HEK293 (cell line): ENCODE measurements at regions not wholly inside any gene's neighbourhood (a gene's known extent, or its start where the extent isn't known, plus 50 kb on each side); places are given as distances from the start of the nearest gene placed in this dataset.

ENCODE experiments used
- BCL11A ChIP-seq: fragments of 450-650 bp; formaldehyde crosslinking; IDR thresholded peaks from 2 replicates; pipeline ENCODE4 v1.5.1; 2016; ENCODE audit warnings: low read depth, missing biosample characterization, missing genetic modification characterization
- GFI1B ChIP-seq: fragments of 450-650 bp; formaldehyde crosslinking; IDR thresholded peaks from 2 replicates; pipeline ENCODE4 v1.5.1; 2016; ENCODE audit warnings: missing biosample characterization, missing genetic modification characterization
- KLF16 ChIP-seq: fragments of 450-650 bp; formaldehyde crosslinking; IDR thresholded peaks from 2 replicates; pipeline ENCODE4 v1.5.1; 2017; ENCODE audit warnings: missing biosample characterization, missing genetic modification characterization
- ZNF138 ChIP-seq: fragments of 450-650 bp; formaldehyde crosslinking; IDR thresholded peaks from 2 replicates; pipeline ENCODE4 v1.5.1; 2016; ENCODE audit warnings: missing biosample characterization, missing genetic modification characterization, borderline replicate concordance
- ZNF548 ChIP-seq: fragments of 450-650 bp; formaldehyde crosslinking; IDR thresholded peaks from 2 replicates; pipeline ENCODE4 v1.5.1; 2016; ENCODE audit warnings: missing biosample characterization, missing genetic modification characterization
- TF ChIP-seq, protein P1 (sequence below): fragments of 450-650 bp; formaldehyde crosslinking; IDR thresholded peaks from 2 replicates; pipeline ENCODE4 v1.5.1; 2016; ENCODE audit warnings: missing biosample characterization, missing genetic modification characterization, borderline replicate concordance
- TF ChIP-seq, protein P2 (sequence below): fragments of 450-650 bp; formaldehyde crosslinking; IDR thresholded peaks from 2 replicates; pipeline ENCODE4 v1.5.1; 2016; ENCODE audit warnings: missing biosample characterization, missing genetic modification characterization

DNA sequence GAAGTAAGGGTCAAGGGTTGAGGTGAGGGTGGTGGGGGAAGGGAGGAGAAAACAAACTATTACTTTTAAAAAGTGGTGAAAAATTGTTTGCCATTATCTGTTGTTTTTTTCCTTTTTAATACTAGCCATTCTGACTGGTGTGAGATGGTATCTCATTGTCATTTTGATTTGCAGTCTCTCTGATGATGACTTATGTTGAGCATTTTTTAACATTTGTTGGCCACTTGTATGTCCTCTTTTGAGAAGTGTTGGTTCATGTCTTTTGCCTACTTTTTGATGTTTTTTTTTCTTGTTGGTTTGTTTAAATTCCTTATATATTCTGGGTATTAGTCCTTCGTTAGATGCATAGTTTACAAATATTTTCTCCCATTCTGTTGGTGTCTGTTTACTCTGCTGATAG, 185.9 kb upstream of the ANKRD28 start:
- TF ChIP-seq, protein P1, sequence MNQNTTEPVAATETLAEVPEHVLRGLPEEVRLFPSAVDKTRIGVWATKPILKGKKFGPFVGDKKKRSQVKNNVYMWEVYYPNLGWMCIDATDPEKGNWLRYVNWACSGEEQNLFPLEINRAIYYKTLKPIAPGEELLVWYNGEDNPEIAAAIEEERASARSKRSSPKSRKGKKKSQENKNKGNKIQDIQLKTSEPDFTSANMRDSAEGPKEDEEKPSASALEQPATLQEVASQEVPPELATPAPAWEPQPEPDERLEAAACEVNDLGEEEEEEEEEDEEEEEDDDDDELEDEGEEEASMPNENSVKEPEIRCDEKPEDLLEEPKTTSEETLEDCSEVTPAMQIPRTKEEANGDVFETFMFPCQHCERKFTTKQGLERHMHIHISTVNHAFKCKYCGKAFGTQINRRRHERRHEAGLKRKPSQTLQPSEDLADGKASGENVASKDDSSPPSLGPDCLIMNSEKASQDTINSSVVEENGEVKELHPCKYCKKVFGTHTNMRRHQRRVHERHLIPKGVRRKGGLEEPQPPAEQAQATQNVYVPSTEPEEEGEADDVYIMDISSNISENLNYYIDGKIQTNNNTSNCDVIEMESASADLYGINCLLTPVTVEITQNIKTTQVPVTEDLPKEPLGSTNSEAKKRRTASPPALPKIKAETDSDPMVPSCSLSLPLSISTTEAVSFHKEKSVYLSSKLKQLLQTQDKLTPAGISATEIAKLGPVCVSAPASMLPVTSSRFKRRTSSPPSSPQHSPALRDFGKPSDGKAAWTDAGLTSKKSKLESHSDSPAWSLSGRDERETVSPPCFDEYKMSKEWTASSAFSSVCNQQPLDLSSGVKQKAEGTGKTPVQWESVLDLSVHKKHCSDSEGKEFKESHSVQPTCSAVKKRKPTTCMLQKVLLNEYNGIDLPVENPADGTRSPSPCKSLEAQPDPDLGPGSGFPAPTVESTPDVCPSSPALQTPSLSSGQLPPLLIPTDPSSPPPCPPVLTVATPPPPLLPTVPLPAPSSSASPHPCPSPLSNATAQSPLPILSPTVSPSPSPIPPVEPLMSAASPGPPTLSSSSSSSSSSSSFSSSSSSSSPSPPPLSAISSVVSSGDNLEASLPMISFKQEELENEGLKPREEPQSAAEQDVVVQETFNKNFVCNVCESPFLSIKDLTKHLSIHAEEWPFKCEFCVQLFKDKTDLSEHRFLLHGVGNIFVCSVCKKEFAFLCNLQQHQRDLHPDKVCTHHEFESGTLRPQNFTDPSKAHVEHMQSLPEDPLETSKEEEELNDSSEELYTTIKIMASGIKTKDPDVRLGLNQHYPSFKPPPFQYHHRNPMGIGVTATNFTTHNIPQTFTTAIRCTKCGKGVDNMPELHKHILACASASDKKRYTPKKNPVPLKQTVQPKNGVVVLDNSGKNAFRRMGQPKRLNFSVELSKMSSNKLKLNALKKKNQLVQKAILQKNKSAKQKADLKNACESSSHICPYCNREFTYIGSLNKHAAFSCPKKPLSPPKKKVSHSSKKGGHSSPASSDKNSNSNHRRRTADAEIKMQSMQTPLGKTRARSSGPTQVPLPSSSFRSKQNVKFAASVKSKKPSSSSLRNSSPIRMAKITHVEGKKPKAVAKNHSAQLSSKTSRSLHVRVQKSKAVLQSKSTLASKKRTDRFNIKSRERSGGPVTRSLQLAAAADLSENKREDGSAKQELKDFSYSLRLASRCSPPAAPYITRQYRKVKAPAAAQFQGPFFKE (tag by site-specific recombination): no peak
- no peak for TF ChIP-seq ZNF138 (tag by site-specific recombination)
- TF ChIP-seq, protein P2, sequence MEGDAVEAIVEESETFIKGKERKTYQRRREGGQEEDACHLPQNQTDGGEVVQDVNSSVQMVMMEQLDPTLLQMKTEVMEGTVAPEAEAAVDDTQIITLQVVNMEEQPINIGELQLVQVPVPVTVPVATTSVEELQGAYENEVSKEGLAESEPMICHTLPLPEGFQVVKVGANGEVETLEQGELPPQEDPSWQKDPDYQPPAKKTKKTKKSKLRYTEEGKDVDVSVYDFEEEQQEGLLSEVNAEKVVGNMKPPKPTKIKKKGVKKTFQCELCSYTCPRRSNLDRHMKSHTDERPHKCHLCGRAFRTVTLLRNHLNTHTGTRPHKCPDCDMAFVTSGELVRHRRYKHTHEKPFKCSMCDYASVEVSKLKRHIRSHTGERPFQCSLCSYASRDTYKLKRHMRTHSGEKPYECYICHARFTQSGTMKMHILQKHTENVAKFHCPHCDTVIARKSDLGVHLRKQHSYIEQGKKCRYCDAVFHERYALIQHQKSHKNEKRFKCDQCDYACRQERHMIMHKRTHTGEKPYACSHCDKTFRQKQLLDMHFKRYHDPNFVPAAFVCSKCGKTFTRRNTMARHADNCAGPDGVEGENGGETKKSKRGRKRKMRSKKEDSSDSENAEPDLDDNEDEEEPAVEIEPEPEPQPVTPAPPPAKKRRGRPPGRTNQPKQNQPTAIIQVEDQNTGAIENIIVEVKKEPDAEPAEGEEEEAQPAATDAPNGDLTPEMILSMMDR (tag by site-specific recombination): no peak
- no peak for TF ChIP-seq KLF16 (tag by site-specific recombination)
- TF ChIP-seq GFI1B (tag by site-specific recombination): no peak
- no peak for TF ChIP-seq BCL11A (tag by site-specific recombination)
- no peak for TF ChIP-seq ZNF548
